H1 (cell line): ENCODE measurements at regions not wholly inside any gene's neighbourhood (a gene's known extent, or its start where the extent isn't known, plus 50 kb on each side); places are given as distances from the start of the nearest gene placed in this dataset.

ENCODE experiments used
- CTCF ChIA-PET: fragments of 300-600 bp; sonication (Branson Sonifier 250); formaldehyde crosslinking; loops from one replicate; lab custom pipeline; 2021; ENCODE audit not compliant: partially characterized antibody; lab: Charles Lee
- POLR2A ChIA-PET: fragments of 300-600 bp; sonication (Branson Sonifier 250); formaldehyde crosslinking; loops from one replicate; lab custom pipeline; 2021; ENCODE audit warnings: inconsistent platforms; ENCODE audit not compliant: partially characterized antibody; lab: Charles Lee
- DNase-seq, 2 experiments: peaks; one replicate each; pipeline versions ENCODE4 v3.0.0 to v3.0.0-alpha.2; 2010 to 2022; ENCODE audit warnings: low spot score in 2 of 2, low read depth in 1 of 2, mixed read lengths in 1 of 2
- FAIRE-seq: peaks from 2 replicates; lab custom pipeline; 2011; peaks lifted over from hg19 to GRCh38; lab: Jason Lieb, UNC
- H2AFZ ChIP-seq: 2 replicates; pipeline ENCODE4 v1.8.1; 2012; ENCODE audit warnings: low read length, inconsistent platforms
- H2AK5ac ChIP-seq: 2 replicates; pipeline ENCODE4 v1.6.1; 2013; ENCODE audit warnings: low read depth, low read length
- H2BK120ac ChIP-seq: replicated peaks from 2 replicates; pipeline ENCODE3; 2013; ENCODE audit warnings: low read depth, low read length, inconsistent platforms
- H2BK12ac ChIP-seq: 2 replicates; pipeline ENCODE4 v1.6.1; 2013; ENCODE audit warnings: low read depth, low read length
- H2BK15ac ChIP-seq: 2 replicates; pipeline ENCODE4 v1.6.1; 2013; ENCODE audit warnings: low read length
- H2BK20ac ChIP-seq: 2 replicates; pipeline ENCODE4 v1.6.1; 2013; ENCODE audit warnings: low read length
- H2BK5ac ChIP-seq: 2 replicates; pipeline ENCODE4 v1.6.1; 2013; ENCODE audit warnings: low read depth, low read length
- H3K14ac ChIP-seq: 2 replicates; pipeline ENCODE4 v1.6.1; 2013; ENCODE audit warnings: inconsistent platforms; ENCODE audit not compliant: insufficient read length
- H3K18ac ChIP-seq: 2 replicates; pipeline ENCODE4 v1.6.1; 2013; ENCODE audit warnings: low read length; ENCODE audit errors: extremely low read depth
- H3K23ac ChIP-seq: 2 replicates; pipeline ENCODE4 v1.6.1; 2013; ENCODE audit warnings: inconsistent platforms; ENCODE audit not compliant: insufficient read length
- H3K23me2 ChIP-seq: 2 replicates; pipeline ENCODE4 v1.6.1; 2013; ENCODE audit warnings: low read depth, low read length
- H3K27ac ChIP-seq: 2 replicates; pipeline ENCODE4 v1.6.1; 2011; ENCODE audit warnings: low read depth, low read length, inconsistent platforms
- H3K27me3 ChIP-seq, 4 experiments: replicated peaks in 1 of 4; 1 replicate in 1 of 4; 2 replicates in 3 of 4; pipeline versions ENCODE4 v1.6.1 to v1.8.1; 2011 to 2013; ENCODE audit warnings: low read length in 3 of 4, mild to moderate bottlenecking in 3 of 4, inconsistent platforms in 2 of 4, mixed read lengths in 2 of 4, moderate library complexity in 1 of 4; ENCODE audit not compliant: control insufficient read depth in 3 of 4, insufficient read depth in 3 of 4; ENCODE audit errors: extremely low read depth in 1 of 4
- H3K36me3 ChIP-seq, 4 experiments: 2 replicates each; pipeline versions ENCODE4 v1.6.1 to v1.8.1; 2011 to 2013; ENCODE audit warnings: mild to moderate bottlenecking in 4 of 4, low read length in 3 of 4, moderate library complexity in 2 of 4, control low read depth in 1 of 4, inconsistent platforms in 1 of 4; ENCODE audit not compliant: insufficient read depth in 4 of 4, control insufficient read depth in 2 of 4
- H3K4ac ChIP-seq: replicated peaks from 2 replicates; pipeline ENCODE3; 2013; ENCODE audit warnings: low read length, low read depth, mixed read lengths, inconsistent platforms; ENCODE audit not compliant: insufficient read length
- H3K4me1 ChIP-seq, 4 experiments: replicated peaks in 1 of 4; 1 replicate in 1 of 4; 2 replicates in 3 of 4; pipeline versions ENCODE4 v1.6.1 to v1.8.1; 2011 to 2013; ENCODE audit warnings: low read length in 3 of 4, inconsistent platforms in 2 of 4, mixed read lengths in 1 of 4; ENCODE audit not compliant: insufficient read depth in 4 of 4, control insufficient read depth in 3 of 4
- H3K4me2 ChIP-seq, 2 experiments: 2 replicates each; pipeline versions ENCODE4 v1.6.1 to v1.8.1; 2011 to 2013; ENCODE audit warnings: low read depth in 2 of 2, low read length in 2 of 2, control low read depth in 1 of 2, inconsistent platforms in 1 of 2, mild to moderate bottlenecking in 1 of 2; ENCODE audit not compliant: insufficient read depth in 1 of 2
- H3K4me3 ChIP-seq, 4 experiments: fragments of 200-600, 300-600 bp in 1 of 4; sonication (generic), shearing (Covaris generic), sonication (Bioruptor Twin) in 1 of 4; 2 replicates each; pipeline versions ENCODE4 v1.5.1 to v1.8.1; 2011 to 2016; ENCODE audit warnings: low read length in 4 of 4, low read depth in 3 of 4, control low read depth in 2 of 4, inconsistent platforms in 2 of 4, mild to moderate bottlenecking in 2 of 4, mixed read lengths in 1 of 4, moderate library complexity in 1 of 4; ENCODE audit not compliant: insufficient read depth in 2 of 4; ENCODE audit errors: extremely low read depth in 1 of 4
- H3K56ac ChIP-seq: replicated peaks from 2 replicates; pipeline ENCODE3; 2013; ENCODE audit warnings: low read depth, mild to moderate bottlenecking, mixed read lengths, low read length, inconsistent platforms; ENCODE audit not compliant: insufficient read length
- H3K79me1 ChIP-seq: 2 replicates; pipeline ENCODE4 v1.6.1; 2013; ENCODE audit warnings: low read depth, low read length, control low read depth
- H3K79me2 ChIP-seq, 2 experiments: 2 replicates each; pipeline versions ENCODE4 v1.6.1 to v1.8.1; 2012 to 2013; ENCODE audit warnings: low read length in 2 of 2, mild to moderate bottlenecking in 2 of 2, inconsistent platforms in 1 of 2; ENCODE audit not compliant: insufficient read depth in 2 of 2, control insufficient read depth in 1 of 2
- H3K9ac ChIP-seq, 4 experiments: replicated peaks in 1 of 4; 1 replicate in 1 of 4; 2 replicates in 3 of 4; pipeline versions ENCODE4 v1.6.1 to v1.8.1; 2011 to 2013; ENCODE audit warnings: low read depth in 3 of 4, low read length in 3 of 4, control low read depth in 2 of 4, mild to moderate bottlenecking in 2 of 4, moderate library complexity in 2 of 4, inconsistent platforms in 1 of 4; ENCODE audit errors: extremely low read depth in 1 of 4
- H3K9me3 ChIP-seq, 2 experiments: 2 replicates each; pipeline versions ENCODE4 v1.6.1 to v1.8.1; 2012 to 2013; ENCODE audit warnings: mild to moderate bottlenecking in 2 of 2, moderate library complexity in 2 of 2, control low read depth in 1 of 2, inconsistent platforms in 1 of 2, low read depth in 1 of 2, low read length in 1 of 2, mixed read lengths in 1 of 2; ENCODE audit not compliant: insufficient read depth in 2 of 2
- H4K20me1 ChIP-seq, 2 experiments: replicated peaks in 1 of 2; 2 replicates each; pipeline versions ENCODE3 to v1.8.1; 2011 to 2013; ENCODE audit warnings: inconsistent platforms in 2 of 2, low read length in 2 of 2, mild to moderate bottlenecking in 1 of 2; ENCODE audit not compliant: insufficient read depth in 2 of 2, control insufficient read depth in 1 of 2
- H4K5ac ChIP-seq: 2 replicates; pipeline ENCODE4 v1.6.1; 2013; ENCODE audit warnings: low read length, low read depth, mixed read lengths, inconsistent platforms; ENCODE audit not compliant: insufficient read length
- H4K8ac ChIP-seq: 2 replicates; pipeline ENCODE4 v1.8.0; 2013; ENCODE audit warnings: mild to moderate bottlenecking, moderate library complexity, low read length, inconsistent platforms; ENCODE audit not compliant: insufficient read depth; ENCODE audit errors: extremely low read depth
- H4K91ac ChIP-seq: replicated peaks from 2 replicates; pipeline ENCODE3; 2013; ENCODE audit warnings: low read length, mixed read lengths, inconsistent platforms; ENCODE audit not compliant: insufficient read length
- CBX5 ChIP-seq: fragments of 300-800, 300-1000 bp; sonication (generic); IDR thresholded peaks from 2 replicates; pipeline ENCODE4 v1.7.1; 2016; ENCODE audit warnings: antibody characterized with exemption, low read length, low read depth
- CBX8 ChIP-seq: fragments of 300-800, 300-1000 bp; sonication (generic); IDR thresholded peaks from 2 replicates; pipeline ENCODE4 v1.7.1; 2016; ENCODE audit warnings: low read depth, low read length, borderline replicate concordance
- CHD1 ChIP-seq: IDR thresholded peaks from 2 replicates; pipeline ENCODE4 v1.6.1; 2012; ENCODE audit warnings: low read depth, low read length, improper control_type of control experiment
- CREB1 ChIP-seq: IDR thresholded peaks from 2 replicates; pipeline ENCODE4 v1.6.1; 2012; ENCODE audit warnings: inconsistent platforms
- E2F6 ChIP-seq: IDR thresholded peaks from 2 replicates; pipeline ENCODE4 v1.6.1; 2012; ENCODE audit warnings: inconsistent platforms
- GTF2F1 ChIP-seq: IDR thresholded peaks from 2 replicates; pipeline ENCODE4 v1.6.1; 2012; ENCODE audit warnings: low read depth, low read length, improper control_type of control experiment, borderline replicate concordance
- RBBP5 ChIP-seq: IDR thresholded peaks from 2 replicates; pipeline ENCODE4 v1.7.1; 2012; ENCODE audit warnings: low read depth, mild to moderate bottlenecking, inconsistent platforms, low read length, moderate library complexity, borderline replicate concordance
- RNF2 ChIP-seq: fragments of 200-900, 300-1000 bp; sonication (generic); IDR thresholded peaks from 2 replicates; pipeline ENCODE4 v1.7.1; 2016; ENCODE audit warnings: borderline replicate concordance, low read depth, mild to moderate bottlenecking, antibody characterized with exemption, low read length; ENCODE audit not compliant: poor library complexity, severe bottlenecking; ENCODE audit errors: missing control alignments
- RXRA ChIP-seq: IDR thresholded peaks from 2 replicates; pipeline ENCODE4 v1.6.1; 2011; ENCODE audit warnings: low read depth, mild to moderate bottlenecking, low read length, moderate library complexity; ENCODE audit not compliant: insufficient read depth
- SP1 ChIP-seq: IDR thresholded peaks from 2 replicates; pipeline ENCODE4 v1.6.1; 2011; ENCODE audit warnings: low read depth, low read length
- SP2 ChIP-seq: IDR thresholded peaks from 2 replicates; pipeline ENCODE4 v1.6.1; 2012; ENCODE audit warnings: mild to moderate bottlenecking, low read length, inconsistent platforms
- SUZ12 ChIP-seq: fragments of 200-600 bp; sonication (generic); IDR thresholded peaks from 2 replicates; pipeline ENCODE4 v1.6.1; 2012; ENCODE audit warnings: mild to moderate bottlenecking, inconsistent platforms, low read length, moderate library complexity, mixed read lengths
- TCF12 ChIP-seq: IDR thresholded peaks from 2 replicates; pipeline ENCODE4 v1.6.1; 2011; ENCODE audit warnings: low read depth, mild to moderate bottlenecking, low read length
- YY1 ChIP-seq: IDR thresholded peaks from 2 replicates; pipeline ENCODE4 v1.6.1; 2011; ENCODE audit warnings: low read depth, mild to moderate bottlenecking, low read length

- H2BK12ac ChIP-seq: no peak overlapping the region
- H3K23me2 ChIP-seq: no peaks in the 10 kb centered on the region
- H3K18ac ChIP-seq: no peak overlapping the region
- no peak overlapping the region for H2AK5ac ChIP-seq
- no peak overlapping the region for H2BK120ac ChIP-seq
- H4K91ac ChIP-seq: no peak overlapping the region
- H3K27ac ChIP-seq: no peak overlapping the region
- no peaks in the 10 kb centered on the region for H3K9me3 ChIP-seq
- H3K4ac ChIP-seq: no peak overlapping the region
- DNase-seq (no peak), FAIRE-seq (no peak)
- TF ChIP-seq YY1 (no peak), CREB1 (no peak), CHD1 (no peak), SP1 (no peak), CBX8 (no peak), TCF12 (no peak), CBX5 (no peak), E2F6 (no peak), RNF2 (no peak), SP2 (no peak), RBBP5 (no peak), SUZ12 (no peak), GTF2F1 (no peak), RXRA (no peak)
- H4K5ac ChIP-seq: no peak overlapping the region
- H2AFZ ChIP-seq: no peak overlapping the region
- no peak overlapping the region for H3K9ac ChIP-seq
- no peaks in the 10 kb centered on the region for H3K27me3 ChIP-seq
- POLR2A ChIA-PET: no interaction called here
- CTCF ChIA-PET: no interaction called here
- H2BK5ac ChIP-seq: no peak overlapping the region
- no peak overlapping the region for H4K8ac ChIP-seq
- H3K23ac ChIP-seq: no peak overlapping the region
- no peaks in the 10 kb centered on the region for H4K20me1 ChIP-seq
- no peak overlapping the region for H3K56ac ChIP-seq
- H2BK15ac ChIP-seq: no peak overlapping the region
- no peak overlapping the region for H3K4me3 ChIP-seq
- H3K79me1 ChIP-seq: no peaks in the 10 kb centered on the region
- H3K4me1 ChIP-seq: no peaks in the 10 kb centered on the region
- no peak overlapping the region for H3K14ac ChIP-seq
- H3K79me2 ChIP-seq: no peaks in the 10 kb centered on the region
- H2BK20ac ChIP-seq: no peak overlapping the region
- H3K4me2 ChIP-seq: no peak overlapping the region
- no peaks in the 10 kb centered on the region for H3K36me3 ChIP-seq
Observed at GRCh38 chr11:23272095-23272494, 411.8 kb upstream of the CCDC179 start.
